ENCODE measurements at regions not wholly inside any gene's neighbourhood (a gene's known extent, or its start where the extent isn't known, plus 50 kb on each side); places are given as distances from the start of the nearest gene placed in this dataset.
"Not testable (repeated sequence)": the region's sequence is repeated elsewhere in the genome, so short reads cannot be mapped to it uniquely, and the experiment has no call there.

DNA sequence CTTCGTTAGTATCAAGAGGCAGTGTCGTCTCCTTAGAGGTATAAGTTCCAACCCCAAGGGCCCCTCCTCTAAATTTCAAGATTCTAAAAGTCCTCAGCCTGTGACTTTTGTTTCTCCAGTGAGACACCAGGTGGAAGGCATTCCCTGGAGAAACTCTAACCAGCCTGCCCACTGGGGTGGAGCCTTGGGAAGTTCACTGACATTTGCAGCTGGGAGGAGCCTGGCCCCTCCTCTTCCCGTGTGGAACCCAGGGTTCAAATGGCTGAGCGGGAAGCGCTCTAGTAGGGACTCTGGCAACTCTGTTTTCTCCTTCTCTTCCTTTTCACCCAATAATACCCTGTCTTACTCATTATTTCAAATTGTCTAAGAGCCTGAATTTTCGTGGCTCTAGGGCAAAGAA lies 325.0 kb downstream of the TLL1 start:
- Histone ChIP-seq H3K9me3 (ENCODE audit: control insufficient read depth in 2 of 2, insufficient read depth in 1 of 2, low read length in 1 of 2) (peaks cover 0 to 2% of the 10 kb centered on the region in 2 donors), H3K27ac (ENCODE audit: low read depth in 1 of 2, low read length in 1 of 2) (no peak overlapping the region), H3K4me1 (ENCODE audit: control insufficient read depth in 2 of 2, insufficient read depth in 2 of 2, low read length in 2 of 2) (no peaks in the 10 kb centered on the region), H3K27me3 (ENCODE audit: control insufficient read depth in 2 of 2, insufficient read depth in 1 of 2, low read length in 1 of 2) (no peaks in the 10 kb centered on the region), H3K4me3 (ENCODE audit: low read length in 2 of 2) (no peak overlapping the region), H3K36me3 (ENCODE audit: control insufficient read depth in 2 of 2, insufficient read depth in 2 of 2, low read length in 1 of 2) (no peaks in the 10 kb centered on the region)
- WGBS = 93% methylated on average over 6 of the region's 6 CpGs
- no peak for DNase-seq (ENCODE audit: low read depth in 6 of 9, low spot score in 9 of 9)

DNA sequence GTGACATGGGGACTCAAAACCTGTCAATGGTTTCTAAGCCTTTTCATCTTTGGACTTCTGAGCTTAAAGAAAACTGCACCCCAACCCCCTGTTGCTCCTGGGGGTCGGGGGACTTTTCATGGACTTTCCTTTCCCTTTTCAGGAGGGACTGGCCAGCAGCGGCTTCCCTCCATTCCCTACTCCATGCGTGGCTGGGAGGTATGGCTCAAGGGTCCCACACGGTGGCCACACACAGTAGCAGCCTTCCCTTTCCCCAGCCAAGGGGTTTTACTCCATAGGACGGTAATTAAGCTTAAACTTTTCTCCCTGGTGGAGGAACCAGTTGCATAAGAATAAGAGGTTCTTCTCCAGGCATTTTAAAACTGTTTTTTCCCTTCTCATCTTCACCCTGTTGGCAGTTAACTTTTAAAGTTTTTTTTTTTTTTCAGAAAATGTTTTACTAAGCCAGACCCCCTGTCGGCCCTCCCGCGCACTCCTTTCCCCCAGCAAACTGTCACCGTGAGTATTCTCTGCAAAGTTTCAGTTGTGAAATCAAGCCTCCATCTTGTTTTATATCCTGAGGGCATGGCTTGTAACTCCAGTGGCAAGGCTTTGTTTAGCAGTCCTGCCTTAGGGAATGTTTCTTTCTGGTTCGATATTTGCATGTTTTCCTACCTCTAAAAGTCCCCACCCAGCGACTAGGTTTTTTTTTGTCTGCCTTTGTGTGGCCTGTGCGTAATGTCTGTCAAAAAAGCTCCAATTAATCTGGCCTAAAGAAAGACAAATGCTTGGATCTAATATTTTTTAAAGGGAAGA lies 325.7 kb downstream of the TLL1 start:
- H3K9me3 ChIP-seq (ENCODE audit: control insufficient read depth in 2 of 2, insufficient read depth in 1 of 2, low read length in 1 of 2) = peaks cover 0 to 2% of the 10 kb centered on the region in 2 donors
- H3K4me1 ChIP-seq (ENCODE audit: control insufficient read depth in 2 of 2, insufficient read depth in 2 of 2, low read length in 2 of 2) = no peaks in the 10 kb centered on the region
- no peak for DNase-seq (ENCODE audit: low read depth in 6 of 9, low spot score in 9 of 9)
- WGBS = 92% methylated on average over 12 of the region's 12 CpGs
- no peaks in the 10 kb centered on the region for H3K36me3 ChIP-seq (ENCODE audit: control insufficient read depth in 2 of 2, insufficient read depth in 2 of 2, low read length in 1 of 2)
- H3K27me3 ChIP-seq (ENCODE audit: control insufficient read depth in 2 of 2, insufficient read depth in 1 of 2, low read length in 1 of 2) = no peaks in the 10 kb centered on the region
- H3K4me3 ChIP-seq (ENCODE audit: low read length in 2 of 2) = no peak overlapping the region
- H3K27ac ChIP-seq (ENCODE audit: low read depth in 1 of 2, low read length in 1 of 2) = no peak overlapping the region

DNA sequence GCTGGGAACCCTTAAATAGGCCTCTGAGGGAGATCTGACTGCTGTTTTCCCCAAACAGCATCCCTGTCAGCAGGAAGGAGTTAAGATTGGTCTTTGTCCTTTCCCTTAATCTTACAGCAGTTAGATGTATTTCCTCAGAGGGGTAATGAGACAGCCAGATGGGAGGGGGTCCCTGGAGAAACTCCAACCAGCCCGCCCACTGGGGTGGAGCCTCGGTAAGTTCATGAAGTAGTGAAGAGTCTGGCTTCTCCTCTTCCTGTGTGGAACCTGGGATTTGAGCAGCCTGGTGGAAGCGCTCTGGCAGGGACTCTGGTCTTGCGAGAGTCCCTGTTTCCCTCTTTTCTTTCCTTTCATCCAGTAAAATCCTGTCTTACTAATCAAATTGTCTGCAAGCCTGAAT lies 330.0 kb downstream of the TLL1 start:
- no peak overlapping the region for H3K4me3 ChIP-seq (ENCODE audit: low read length in 2 of 2)
- WGBS = 95% methylated on average over 4 of the region's 4 CpGs
- no peaks in the 10 kb centered on the region for H3K27me3 ChIP-seq (ENCODE audit: control insufficient read depth in 2 of 2, insufficient read depth in 1 of 2, low read length in 1 of 2)
- H3K4me1 ChIP-seq (ENCODE audit: control insufficient read depth in 2 of 2, insufficient read depth in 2 of 2, low read length in 2 of 2) = no peaks in the 10 kb centered on the region
- peaks cover 0 to 2% of the 10 kb centered on the region in 2 donors for H3K9me3 ChIP-seq (ENCODE audit: control insufficient read depth in 2 of 2, insufficient read depth in 1 of 2, low read length in 1 of 2)
- no peak overlapping the region for H3K27ac ChIP-seq (ENCODE audit: low read depth in 1 of 2, low read length in 1 of 2)
- DNase-seq (ENCODE audit: low read depth in 6 of 9, low spot score in 9 of 9) = no peak
- H3K36me3 ChIP-seq (ENCODE audit: control insufficient read depth in 2 of 2, insufficient read depth in 2 of 2, low read length in 1 of 2) = no peaks in the 10 kb centered on the region

DNA sequence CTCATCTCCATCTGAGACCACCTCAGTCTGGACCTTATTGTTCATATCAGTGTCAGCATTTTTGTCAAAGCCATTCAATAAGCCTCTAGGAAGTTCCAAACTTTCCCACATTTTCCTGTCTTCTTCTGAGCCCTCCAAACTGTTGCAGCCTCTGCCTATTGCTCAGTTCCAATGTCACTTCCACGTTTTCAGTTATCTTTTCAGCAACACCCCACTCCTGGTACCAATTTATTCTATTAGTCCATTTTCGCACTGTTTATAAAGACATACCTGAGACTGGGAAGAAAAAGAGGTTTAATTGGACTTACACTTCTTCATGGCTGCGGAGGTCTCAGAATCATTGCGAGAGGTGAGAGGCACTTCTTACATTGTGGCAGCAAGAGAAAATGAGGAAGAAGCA lies 339.3 kb downstream of the TLL1 start:
- not testable (repeated sequence) for H3K4me1 ChIP-seq (ENCODE audit: control insufficient read depth in 2 of 2, insufficient read depth in 2 of 2, low read length in 2 of 2); H3K27me3 ChIP-seq (ENCODE audit: control insufficient read depth in 2 of 2, insufficient read depth in 1 of 2, low read length in 1 of 2); H3K36me3 ChIP-seq (ENCODE audit: control insufficient read depth in 2 of 2, insufficient read depth in 2 of 2, low read length in 1 of 2); H3K4me3 ChIP-seq (ENCODE audit: low read length in 2 of 2); DNase-seq (ENCODE audit: low read depth in 6 of 9, low spot score in 9 of 9); H3K27ac ChIP-seq (ENCODE audit: low read depth in 1 of 2, low read length in 1 of 2)
- 95% methylated on average over 4 of the region's 4 CpGs for WGBS
- H3K9me3 ChIP-seq (ENCODE audit: control insufficient read depth in 2 of 2, insufficient read depth in 1 of 2, low read length in 1 of 2) = peaks cover 0 to 18% of the 10 kb centered on the region in 2 donors

DNA sequence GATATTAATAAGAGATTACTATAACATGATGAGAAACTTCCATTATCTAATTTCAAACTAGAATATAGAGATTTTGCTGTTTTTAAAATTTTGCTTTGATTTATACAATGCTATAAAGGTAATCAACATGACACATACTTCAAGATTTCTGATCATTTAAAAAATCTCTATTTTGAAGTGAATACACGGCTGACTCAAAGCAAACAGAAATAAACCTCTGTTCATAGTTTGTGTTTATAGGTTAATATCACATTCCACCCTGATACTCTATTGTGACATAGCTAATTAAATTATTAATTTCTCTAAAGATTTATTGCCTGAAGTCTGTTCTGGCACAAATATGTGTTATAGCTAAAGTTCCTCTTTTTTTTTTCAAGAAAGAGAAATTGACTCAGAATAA lies 349.2 kb downstream of the TLL1 start:
- H3K36me3 ChIP-seq (ENCODE audit: control insufficient read depth in 2 of 2, insufficient read depth in 2 of 2, low read length in 1 of 2) = no peaks in the 10 kb centered on the region
- no peaks in the 10 kb centered on the region for H3K4me1 ChIP-seq (ENCODE audit: control insufficient read depth in 2 of 2, insufficient read depth in 2 of 2, low read length in 2 of 2)
- DNase-seq (ENCODE audit: low read depth in 6 of 9, low spot score in 9 of 9) = no peak
- no peak overlapping the region for H3K4me3 ChIP-seq (ENCODE audit: low read length in 2 of 2)
- peaks cover 0 to 5% of the 10 kb centered on the region in 2 donors for H3K9me3 ChIP-seq (ENCODE audit: control insufficient read depth in 2 of 2, insufficient read depth in 1 of 2, low read length in 1 of 2)
- H3K27me3 ChIP-seq (ENCODE audit: control insufficient read depth in 2 of 2, insufficient read depth in 1 of 2, low read length in 1 of 2) = no peaks in the 10 kb centered on the region
- no peak overlapping the region for H3K27ac ChIP-seq (ENCODE audit: low read depth in 1 of 2, low read length in 1 of 2)
- WGBS = 90% methylated on average over 1 of the region's 1 CpG

- no peak for DNase-seq (ENCODE audit: low read depth in 6 of 9, low spot score in 9 of 9)
- no peaks in the 10 kb centered on the region for H3K36me3 ChIP-seq (ENCODE audit: control insufficient read depth in 2 of 2, insufficient read depth in 2 of 2, low read length in 1 of 2)
- no peak overlapping the region for H3K4me3 ChIP-seq (ENCODE audit: low read length in 2 of 2)
- H3K27me3 ChIP-seq (ENCODE audit: control insufficient read depth in 2 of 2, insufficient read depth in 1 of 2, low read length in 1 of 2) = no peaks in the 10 kb centered on the region
- no peak overlapping the region for H3K27ac ChIP-seq (ENCODE audit: low read depth in 1 of 2, low read length in 1 of 2)
- peaks cover 0 to 11% of the 10 kb centered on the region in 2 donors for H3K9me3 ChIP-seq (ENCODE audit: control insufficient read depth in 2 of 2, insufficient read depth in 1 of 2, low read length in 1 of 2)
- WGBS = 95% methylated on average over 10 of the region's 10 CpGs
- H3K4me1 ChIP-seq (ENCODE audit: control insufficient read depth in 2 of 2, insufficient read depth in 2 of 2, low read length in 2 of 2) = no peaks in the 10 kb centered on the region
Measured at GRCh38 chr4:166228112-166228511, 355.1 kb downstream of the TLL1 start.

DNA sequence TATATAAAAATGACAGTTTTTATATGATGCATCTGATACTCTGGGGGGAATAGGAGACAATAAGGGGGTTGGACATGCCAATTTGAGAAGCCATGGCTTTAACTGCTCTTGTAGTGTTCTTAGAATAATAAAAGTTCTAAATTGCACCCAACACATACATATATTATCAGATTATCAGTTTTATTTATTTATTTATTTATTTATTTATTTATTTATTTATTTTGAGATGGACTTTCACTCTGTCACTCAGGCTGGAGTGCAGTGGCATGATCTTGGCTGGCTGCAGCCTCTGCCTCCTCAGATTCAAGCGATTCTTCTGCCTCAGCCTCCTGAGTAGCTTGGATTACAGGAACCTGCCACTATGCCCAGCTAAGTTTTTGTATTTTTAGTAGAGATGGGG lies 356.8 kb downstream of the TLL1 start:
- peaks cover 0 to 11% of the 10 kb centered on the region in 2 donors for H3K9me3 ChIP-seq (ENCODE audit: control insufficient read depth in 2 of 2, insufficient read depth in 1 of 2, low read length in 1 of 2)
- no peaks in the 10 kb centered on the region for H3K27me3 ChIP-seq (ENCODE audit: control insufficient read depth in 2 of 2, insufficient read depth in 1 of 2, low read length in 1 of 2)
- no peaks in the 10 kb centered on the region for H3K4me1 ChIP-seq (ENCODE audit: control insufficient read depth in 2 of 2, insufficient read depth in 2 of 2, low read length in 2 of 2)
- H3K36me3 ChIP-seq (ENCODE audit: control insufficient read depth in 2 of 2, insufficient read depth in 2 of 2, low read length in 1 of 2) = no peaks in the 10 kb centered on the region
- no peak for DNase-seq (ENCODE audit: low read depth in 6 of 9, low spot score in 9 of 9)
- no peak overlapping the region for H3K4me3 ChIP-seq (ENCODE audit: low read length in 2 of 2)
- WGBS = 98% methylated on average over 1 of the region's 1 CpG
- H3K27ac ChIP-seq (ENCODE audit: low read depth in 1 of 2, low read length in 1 of 2) = no peak overlapping the region

DNA sequence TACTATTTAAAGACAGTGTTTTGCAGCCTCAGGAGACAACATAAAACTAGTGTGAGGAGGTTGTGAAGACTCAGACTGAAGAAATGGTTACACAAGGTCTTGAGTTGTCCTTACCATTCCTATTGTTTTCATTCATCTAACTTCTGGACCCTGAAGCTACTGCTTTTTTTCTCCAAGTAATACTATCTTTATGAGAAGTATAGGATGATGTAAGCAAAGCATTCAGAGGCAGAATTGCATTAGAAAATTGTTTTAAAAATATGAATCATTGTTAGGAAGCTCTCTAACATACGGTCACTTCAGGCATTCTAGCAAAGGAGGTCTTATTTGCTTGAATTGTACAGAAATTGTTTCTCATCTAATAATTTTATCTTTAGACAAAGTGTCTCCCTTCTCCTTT lies 357.8 kb downstream of the TLL1 start:
- H3K9me3 ChIP-seq (ENCODE audit: control insufficient read depth in 2 of 2, insufficient read depth in 1 of 2, low read length in 1 of 2) = peaks cover 0 to 11% of the 10 kb centered on the region in 2 donors
- H3K4me3 ChIP-seq (ENCODE audit: low read length in 2 of 2) = no peak overlapping the region
- no peaks in the 10 kb centered on the region for H3K36me3 ChIP-seq (ENCODE audit: control insufficient read depth in 2 of 2, insufficient read depth in 2 of 2, low read length in 1 of 2)
- H3K27me3 ChIP-seq (ENCODE audit: control insufficient read depth in 2 of 2, insufficient read depth in 1 of 2, low read length in 1 of 2) = no peaks in the 10 kb centered on the region
- H3K4me1 ChIP-seq (ENCODE audit: control insufficient read depth in 2 of 2, insufficient read depth in 2 of 2, low read length in 2 of 2) = no peaks in the 10 kb centered on the region
- WGBS = 91% methylated on average over 1 of the region's 1 CpG
- DNase-seq (ENCODE audit: low read depth in 6 of 9, low spot score in 9 of 9) = no peak
- H3K27ac ChIP-seq (ENCODE audit: low read depth in 1 of 2, low read length in 1 of 2) = no peak overlapping the region

DNA sequence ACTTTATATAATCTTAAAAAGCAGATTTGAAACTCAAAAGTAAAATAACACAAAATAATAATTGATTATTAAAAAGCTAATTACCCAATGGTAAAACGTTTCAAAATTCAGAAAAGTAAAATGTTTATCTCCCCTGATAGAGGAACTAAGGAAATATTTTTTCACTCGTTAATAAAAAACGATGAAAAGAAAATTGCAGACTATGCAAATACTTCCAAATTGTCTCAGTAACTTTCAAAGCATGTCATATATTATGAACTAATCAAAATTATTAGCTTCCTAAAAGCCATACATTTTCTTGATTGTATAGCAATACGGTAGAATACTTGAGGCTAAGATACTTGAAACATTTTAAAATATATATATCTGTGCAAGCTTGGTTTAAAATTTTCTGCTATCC lies 366.3 kb downstream of the TLL1 start:
- Histone ChIP-seq H3K27ac (ENCODE audit: low read depth in 1 of 2, low read length in 1 of 2) (no peak overlapping the region), H3K4me1 (ENCODE audit: control insufficient read depth in 2 of 2, insufficient read depth in 2 of 2, low read length in 2 of 2) (no peaks in the 10 kb centered on the region), H3K36me3 (ENCODE audit: control insufficient read depth in 2 of 2, insufficient read depth in 2 of 2, low read length in 1 of 2) (no peaks in the 10 kb centered on the region), H3K4me3 (ENCODE audit: low read length in 2 of 2) (no peak overlapping the region), H3K9me3 (ENCODE audit: control insufficient read depth in 2 of 2, insufficient read depth in 1 of 2, low read length in 1 of 2) (no peaks in the 10 kb centered on the region), H3K27me3 (ENCODE audit: control insufficient read depth in 2 of 2, insufficient read depth in 1 of 2, low read length in 1 of 2) (no peaks in the 10 kb centered on the region)
- WGBS = 88% methylated on average over 4 of the region's 4 CpGs
- no peak for DNase-seq (ENCODE audit: low read depth in 6 of 9, low spot score in 9 of 9)
